ENCODE measurements at regions not wholly inside any gene's neighbourhood (a gene's known extent, or its start where the extent isn't known, plus 50 kb on each side); places are given as distances from the start of the nearest gene placed in this dataset.

DNA sequence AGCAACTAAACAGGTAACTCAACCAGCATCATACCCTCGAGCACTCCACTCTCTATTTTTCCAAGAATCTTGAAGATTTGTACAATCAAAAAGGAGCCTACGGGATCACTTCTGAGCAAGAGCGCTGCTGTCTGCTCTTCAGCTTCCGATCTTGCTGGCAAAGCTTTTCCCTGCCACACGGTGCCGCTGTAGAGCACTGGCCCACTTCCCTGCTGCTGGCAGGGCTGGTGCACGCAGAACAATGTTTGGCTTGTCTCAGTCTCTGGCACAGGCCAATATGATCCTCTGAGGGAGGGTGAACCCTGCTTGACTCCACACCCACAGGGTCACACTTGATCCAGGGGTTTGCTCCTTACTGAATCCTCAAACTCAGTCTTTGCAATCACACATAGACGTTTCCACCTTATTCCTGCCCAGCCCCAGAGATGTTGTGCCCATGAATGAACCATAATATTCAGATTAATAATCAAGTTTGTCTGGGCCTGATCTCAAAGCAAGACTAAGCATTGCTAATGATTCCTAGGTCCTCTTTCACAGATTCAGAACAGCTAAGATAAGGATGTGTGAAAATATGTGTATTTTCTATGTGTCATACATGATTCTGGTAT lies 536.6 kb downstream of the SOX6 start (continued):
- TF ChIP-seq, protein P1, sequence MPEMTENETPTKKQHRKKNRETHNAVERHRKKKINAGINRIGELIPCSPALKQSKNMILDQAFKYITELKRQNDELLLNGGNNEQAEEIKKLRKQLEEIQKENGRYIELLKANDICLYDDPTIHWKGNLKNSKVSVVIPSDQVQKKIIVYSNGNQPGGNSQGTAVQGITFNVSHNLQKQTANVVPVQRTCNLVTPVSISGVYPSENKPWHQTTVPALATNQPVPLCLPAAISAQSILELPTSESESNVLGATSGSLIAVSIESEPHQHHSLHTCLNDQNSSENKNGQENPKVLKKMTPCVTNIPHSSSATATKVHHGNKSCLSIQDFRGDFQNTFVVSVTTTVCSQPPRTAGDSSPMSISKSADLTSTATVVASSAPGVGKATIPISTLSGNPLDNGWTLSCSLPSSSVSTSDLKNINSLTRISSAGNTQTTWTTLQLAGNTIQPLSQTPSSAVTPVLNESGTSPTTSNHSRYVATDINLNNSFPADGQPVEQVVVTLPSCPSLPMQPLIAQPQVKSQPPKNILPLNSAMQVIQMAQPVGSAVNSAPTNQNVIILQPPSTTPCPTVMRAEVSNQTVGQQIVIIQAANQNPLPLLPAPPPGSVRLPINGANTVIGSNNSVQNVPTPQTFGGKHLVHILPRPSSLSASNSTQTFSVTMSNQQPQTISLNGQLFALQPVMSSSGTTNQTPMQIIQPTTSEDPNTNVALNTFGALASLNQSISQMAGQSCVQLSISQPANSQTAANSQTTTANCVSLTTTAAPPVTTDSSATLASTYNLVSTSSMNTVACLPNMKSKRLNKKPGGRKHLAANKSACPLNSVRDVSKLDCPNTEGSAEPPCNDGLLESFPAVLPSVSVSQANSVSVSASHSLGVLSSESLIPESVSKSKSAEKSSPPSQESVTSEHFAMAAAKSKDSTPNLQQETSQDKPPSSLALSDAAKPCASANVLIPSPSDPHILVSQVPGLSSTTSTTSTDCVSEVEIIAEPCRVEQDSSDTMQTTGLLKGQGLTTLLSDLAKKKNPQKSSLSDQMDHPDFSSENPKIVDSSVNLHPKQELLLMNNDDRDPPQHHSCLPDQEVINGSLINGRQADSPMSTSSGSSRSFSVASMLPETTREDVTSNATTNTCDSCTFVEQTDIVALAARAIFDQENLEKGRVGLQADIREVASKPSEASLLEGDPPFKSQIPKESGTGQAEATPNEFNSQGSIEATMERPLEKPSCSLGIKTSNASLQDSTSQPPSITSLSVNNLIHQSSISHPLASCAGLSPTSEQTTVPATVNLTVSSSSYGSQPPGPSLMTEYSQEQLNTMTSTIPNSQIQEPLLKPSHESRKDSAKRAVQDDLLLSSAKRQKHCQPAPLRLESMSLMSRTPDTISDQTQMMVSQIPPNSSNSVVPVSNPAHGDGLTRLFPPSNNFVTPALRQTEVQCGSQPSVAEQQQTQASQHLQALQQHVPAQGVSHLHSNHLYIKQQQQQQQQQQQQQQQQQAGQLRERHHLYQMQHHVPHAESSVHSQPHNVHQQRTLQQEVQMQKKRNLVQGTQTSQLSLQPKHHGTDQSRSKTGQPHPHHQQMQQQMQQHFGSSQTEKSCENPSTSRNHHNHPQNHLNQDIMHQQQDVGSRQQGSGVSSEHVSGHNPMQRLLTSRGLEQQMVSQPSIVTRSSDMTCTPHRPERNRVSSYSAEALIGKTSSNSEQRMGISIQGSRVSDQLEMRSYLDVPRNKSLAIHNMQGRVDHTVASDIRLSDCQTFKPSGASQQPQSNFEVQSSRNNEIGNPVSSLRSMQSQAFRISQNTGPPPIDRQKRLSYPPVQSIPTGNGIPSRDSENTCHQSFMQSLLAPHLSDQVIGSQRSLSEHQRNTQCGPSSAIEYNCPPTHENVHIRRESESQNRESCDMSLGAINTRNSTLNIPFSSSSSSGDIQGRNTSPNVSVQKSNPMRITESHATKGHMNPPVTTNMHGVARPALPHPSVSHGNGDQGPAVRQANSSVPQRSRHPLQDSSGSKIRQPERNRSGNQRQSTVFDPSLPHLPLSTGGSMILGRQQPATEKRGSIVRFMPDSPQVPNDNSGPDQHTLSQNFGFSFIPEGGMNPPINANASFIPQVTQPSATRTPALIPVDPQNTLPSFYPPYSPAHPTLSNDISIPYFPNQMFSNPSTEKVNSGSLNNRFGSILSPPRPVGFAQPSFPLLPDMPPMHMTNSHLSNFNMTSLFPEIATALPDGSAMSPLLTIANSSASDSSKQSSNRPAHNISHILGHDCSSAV (CRISPR knock-in tag; IDR thresholded peaks at IDR 0.05; ENCODE audit: borderline replicate concordance) = no peak
- no peak for TF ChIP-seq ZNF766 (CRISPR knock-in tag; IDR thresholded peaks at IDR 0.05; ENCODE audit: borderline replicate concordance)
- TF ChIP-seq KLF12 (CRISPR knock-in tag; IDR thresholded peaks at IDR 0.05; ENCODE audit: borderline replicate concordance) = no peak
- TF ChIP-seq ZNF761 (CRISPR knock-in tag; conservative IDR thresholded peaks at IDR 0.05) = no peak
- 0 out of 2 replicates have a peak, but pooled peaks have one; percentile 23 for TF ChIP-seq SALL1 (CRISPR knock-in tag; IDR thresholded peaks at IDR 0.05)
- TF ChIP-seq SMC3 (IDR thresholded peaks at IDR 0.05; ENCODE audit: low read length) = peak; percentile 53
- no peak for TF ChIP-seq HNRNPH1 (optimal IDR thresholded peaks at IDR 0.05; ENCODE audit: low read depth, low read length)
- TF ChIP-seq ZNF451 (CRISPR knock-in tag; IDR thresholded peaks at IDR 0.05) = no peak
- TF ChIP-seq, protein P2, sequence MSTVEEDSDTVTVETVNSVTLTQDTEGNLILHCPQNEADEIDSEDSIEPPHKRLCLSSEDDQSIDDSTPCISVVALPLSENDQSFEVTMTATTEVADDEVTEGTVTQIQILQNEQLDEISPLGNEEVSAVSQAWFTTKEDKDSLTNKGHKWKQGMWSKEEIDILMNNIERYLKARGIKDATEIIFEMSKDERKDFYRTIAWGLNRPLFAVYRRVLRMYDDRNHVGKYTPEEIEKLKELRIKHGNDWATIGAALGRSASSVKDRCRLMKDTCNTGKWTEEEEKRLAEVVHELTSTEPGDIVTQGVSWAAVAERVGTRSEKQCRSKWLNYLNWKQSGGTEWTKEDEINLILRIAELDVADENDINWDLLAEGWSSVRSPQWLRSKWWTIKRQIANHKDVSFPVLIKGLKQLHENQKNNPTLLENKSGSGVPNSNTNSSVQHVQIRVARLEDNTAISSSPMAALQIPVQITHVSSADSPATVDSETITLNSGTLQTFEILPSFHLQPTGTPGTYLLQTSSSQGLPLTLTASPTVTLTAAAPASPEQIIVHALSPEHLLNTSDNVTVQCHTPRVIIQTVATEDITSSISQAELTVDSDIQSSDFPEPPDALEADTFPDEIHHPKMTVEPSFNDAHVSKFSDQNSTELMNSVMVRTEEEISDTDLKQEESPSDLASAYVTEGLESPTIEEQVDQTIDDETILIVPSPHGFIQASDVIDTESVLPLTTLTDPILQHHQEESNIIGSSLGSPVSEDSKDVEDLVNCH (CRISPR knock-in tag; IDR thresholded peaks at IDR 0.05) = no peak
- TF ChIP-seq ZNF569 (CRISPR knock-in tag; IDR thresholded peaks at IDR 0.05; ENCODE audit: borderline replicate concordance) = no peak
- 0 out of 2 replicates have a peak, but pooled peaks have one; percentile 27 for TF ChIP-seq GATAD1 (CRISPR knock-in tag; IDR thresholded peaks at IDR 0.05)
- no peak for TF ChIP-seq ZNF7 (CRISPR knock-in tag; IDR thresholded peaks at IDR 0.05)
- TF ChIP-seq BRCA1 (CRISPR knock-in tag; IDR thresholded peaks at IDR 0.05) = no peak
- no peak for TF ChIP-seq ZNF256 (CRISPR knock-in tag; conservative IDR thresholded peaks at IDR 0.05)
- TF ChIP-seq ZNF883 (CRISPR knock-in tag; IDR thresholded peaks at IDR 0.05; ENCODE audit: not compliant biosample characterization) = no peak
- TF ChIP-seq NFYB (CRISPR knock-in tag; IDR thresholded peaks at IDR 0.05) = no peak
- TF ChIP-seq MIXL1 (CRISPR knock-in tag; IDR thresholded peaks at IDR 0.05) = no peak
- TF ChIP-seq, protein P3, sequence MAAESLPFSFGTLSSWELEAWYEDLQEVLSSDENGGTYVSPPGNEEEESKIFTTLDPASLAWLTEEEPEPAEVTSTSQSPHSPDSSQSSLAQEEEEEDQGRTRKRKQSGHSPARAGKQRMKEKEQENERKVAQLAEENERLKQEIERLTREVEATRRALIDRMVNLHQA (CRISPR knock-in tag; IDR thresholded peaks at IDR 0.05) = no peak
- TF ChIP-seq PCBP1 (IDR thresholded peaks at IDR 0.05; ENCODE audit: borderline replicate concordance, low read depth, low read length) = no peak
- TF ChIP-seq IKZF1 (IDR thresholded peaks at IDR 0.05) = no peak
- TF ChIP-seq SPEN (CRISPR knock-in tag; IDR thresholded peaks at IDR 0.05; ENCODE audit: low read depth) = no peak
- TF ChIP-seq ZNF205 (CRISPR knock-in tag; IDR thresholded peaks at IDR 0.05) = no peak
- TF ChIP-seq MBD4 (IDR thresholded peaks at IDR 0.05; ENCODE audit: borderline replicate concordance, low read length) = no peak
